Stimulated activated CD8-positive, alpha-beta memory T cell treated with anti-CD3 and anti-CD28 coated beads, Interleukin-7, amount 100 ng/mL, for 1 hour (primary cell): ENCODE measurements at regions not wholly inside any gene's neighbourhood (a gene's known extent, or its start where the extent isn't known, plus 50 kb on each side); places are given as distances from the start of the nearest gene placed in this dataset.
"Not testable (repeated sequence)": the region's sequence is repeated elsewhere in the genome, so short reads cannot be mapped to it uniquely, and the experiment has no call there.

Source experiments
- DNase-seq, 2 donors: peaks; one replicate each; pipeline ENCODE4 v3.0.0-alpha.2; 2020; ENCODE audit warnings: low read depth in 2 of 2

- DNase-seq: no peak
Measured at GRCh38 chr18:4544142-4544541, 89.0 kb upstream of the DLGAP1 start.

GRCh38 chr18:4543711-4544110 is 88.6 kb upstream of the DLGAP1 start:
- DNase-seq: no peak

- DNase-seq: no peak
Measured at GRCh38 chr18:4541588-4541987, 86.5 kb upstream of the DLGAP1 start.

- no peak for DNase-seq
Measured at GRCh38 chr18:4536447-4536846, 81.3 kb upstream of the DLGAP1 start.

- DNase-seq: no peak
Measured at GRCh38 chr18:4528405-4528804, 73.3 kb upstream of the DLGAP1 start.

- DNase-seq: not testable (repeated sequence)
Measured at GRCh38 chr18:4527826-4528225, 72.7 kb upstream of the DLGAP1 start.

- no peak for DNase-seq
Measured at GRCh38 chr18:4524096-4524495, 69.0 kb upstream of the DLGAP1 start.

- no peak for DNase-seq
Measured at GRCh38 chr18:4511166-4511565, 56.1 kb upstream of the DLGAP1 start.

- no peak for DNase-seq
Measured at GRCh38 chr18:4510711-4511110, 55.6 kb upstream of the DLGAP1 start.

- DNase-seq: no peak
Measured at GRCh38 chr18:4510160-4510559, 55.1 kb upstream of the DLGAP1 start.
